ENCODE measurements at regions not wholly inside any gene's neighbourhood (a gene's known extent, or its start where the extent isn't known, plus 50 kb on each side); places are given as distances from the start of the nearest gene placed in this dataset.
"Not testable (repeated sequence)": the region's sequence is repeated elsewhere in the genome, so short reads cannot be mapped to it uniquely, and the experiment has no call there.

GRCh38 chr10:8688881-8689280 lies 634.4 kb downstream of the GATA3 start:
- Histone ChIP-seq H3K9me3 (ENCODE audit: insufficient read depth, low read depth, low read length) (no peaks in the 10 kb centered on the region), H3K27me3 (ENCODE audit: insufficient read depth, low read length) (no peaks in the 10 kb centered on the region), H3K79me2 (ENCODE audit: insufficient read depth, low read length) (no peaks in the 10 kb centered on the region), H3K4me1 (ENCODE audit: insufficient read depth, low read length) (no peaks in the 10 kb centered on the region), H3K4me2 (ENCODE audit: low read length) (no peak overlapping the region), H3K27ac (ENCODE audit: low read depth, low read length) (no peak overlapping the region), H3K9ac (ENCODE audit: low read length) (no peak overlapping the region), H3K36me3 (ENCODE audit: insufficient read depth, low read length) (no peaks in the 10 kb centered on the region), H3K4me3 (ENCODE audit: insufficient read depth, low read depth, low read length) (no peak overlapping the region), H4K20me1 (ENCODE audit: insufficient read depth, low read length) (no peaks in the 10 kb centered on the region), H2AFZ (ENCODE audit: low read depth, low read length) (no peak overlapping the region)
- FAIRE-seq, result no peak
- Mint-ChIP-seq H3K36me3 (ENCODE audit: low read depth, unreplicated experiment) (no peaks in the 10 kb centered on the region), H3K27ac (ENCODE audit: unreplicated experiment) (no peak overlapping the region), H3K9me3 (ENCODE audit: unreplicated experiment) (no peaks in the 10 kb centered on the region), H3K4me3 (ENCODE audit: unreplicated experiment) (no peak overlapping the region), H3K27me3 (ENCODE audit: low read depth, unreplicated experiment) (no peaks in the 10 kb centered on the region), H3K4me1 (ENCODE audit: low read depth, unreplicated experiment) (peaks cover 3% of the 10 kb centered on the region)
- no peak for DNase-seq (ENCODE audit: low read depth)
- TF ChIP-seq EZH2 (IDR thresholded peaks at IDR 0.05; ENCODE audit: insufficient read depth, low read length) (no peak), CTCF (IDR thresholded peaks at IDR 0.05; ENCODE audit: insufficient read depth, low read depth, low read length) (no peak)

- H3K9me3 ChIP-seq (ENCODE audit: insufficient read depth, low read depth, low read length), result no peaks in the 10 kb centered on the region
- Mint-ChIP-seq H3K36me3 (ENCODE audit: low read depth, unreplicated experiment) (no peaks in the 10 kb centered on the region), H3K27ac (ENCODE audit: unreplicated experiment) (no peak overlapping the region), H3K9me3 (ENCODE audit: unreplicated experiment) (no peaks in the 10 kb centered on the region), H3K4me3 (ENCODE audit: unreplicated experiment) (no peak overlapping the region), H3K4me1 (ENCODE audit: low read depth, unreplicated experiment) (peaks cover 3% of the 10 kb centered on the region), H3K27me3 (ENCODE audit: low read depth, unreplicated experiment) (no peaks in the 10 kb centered on the region)
- no peak overlapping the region for H2AFZ ChIP-seq (ENCODE audit: low read depth, low read length)
- no peaks in the 10 kb centered on the region for H3K27me3 ChIP-seq (ENCODE audit: insufficient read depth, low read length)
- no peak overlapping the region for H3K4me2 ChIP-seq (ENCODE audit: low read length)
- no peak overlapping the region for H3K4me3 ChIP-seq (ENCODE audit: insufficient read depth, low read depth, low read length)
- H3K79me2 ChIP-seq (ENCODE audit: insufficient read depth, low read length), result no peaks in the 10 kb centered on the region
- DNase-seq (ENCODE audit: low read depth), result no peak
- H3K9ac ChIP-seq (ENCODE audit: low read length), result no peak overlapping the region
- no peak overlapping the region for H3K27ac ChIP-seq (ENCODE audit: low read depth, low read length)
- no peaks in the 10 kb centered on the region for H4K20me1 ChIP-seq (ENCODE audit: insufficient read depth, low read length)
- no peak for TF ChIP-seq EZH2 (IDR thresholded peaks at IDR 0.05; ENCODE audit: insufficient read depth, low read length)
- TF ChIP-seq CTCF (IDR thresholded peaks at IDR 0.05; ENCODE audit: insufficient read depth, low read depth, low read length), result no peak
- H3K4me1 ChIP-seq (ENCODE audit: insufficient read depth, low read length), result no peaks in the 10 kb centered on the region
- no peak for FAIRE-seq
- H3K36me3 ChIP-seq (ENCODE audit: insufficient read depth, low read length), result no peaks in the 10 kb centered on the region
These were observed 637.1 kb downstream of the GATA3 start for GRCh38 chr10:8691498-8692017.

- not testable (repeated sequence) for H3K27me3 ChIP-seq (ENCODE audit: insufficient read depth, low read length); H3K4me1 ChIP-seq (ENCODE audit: insufficient read depth, low read length); H3K4me2 ChIP-seq (ENCODE audit: low read length); H2AFZ ChIP-seq (ENCODE audit: low read depth, low read length); DNase-seq (ENCODE audit: low read depth); H3K4me3 Mint-ChIP-seq (ENCODE audit: unreplicated experiment); FAIRE-seq; H3K27ac Mint-ChIP-seq (ENCODE audit: unreplicated experiment); H3K36me3 Mint-ChIP-seq (ENCODE audit: low read depth, unreplicated experiment); H3K4me1 Mint-ChIP-seq (ENCODE audit: low read depth, unreplicated experiment); H3K9me3 Mint-ChIP-seq (ENCODE audit: unreplicated experiment); H3K9me3 ChIP-seq (ENCODE audit: insufficient read depth, low read depth, low read length); H3K27me3 Mint-ChIP-seq (ENCODE audit: low read depth, unreplicated experiment); H3K79me2 ChIP-seq (ENCODE audit: insufficient read depth, low read length); H3K27ac ChIP-seq (ENCODE audit: low read depth, low read length); H3K4me3 ChIP-seq (ENCODE audit: insufficient read depth, low read depth, low read length); H3K36me3 ChIP-seq (ENCODE audit: insufficient read depth, low read length); H3K9ac ChIP-seq (ENCODE audit: low read length); H4K20me1 ChIP-seq (ENCODE audit: insufficient read depth, low read length)
These were observed 639.1 kb downstream of the GATA3 start for GRCh38 chr10:8693635-8694034.
